ENCODE measurements at regions not wholly inside any gene's neighbourhood (a gene's known extent, or its start where the extent isn't known, plus 50 kb on each side); places are given as distances from the start of the nearest gene placed in this dataset.
"Not testable (repeated sequence)": the region's sequence is repeated elsewhere in the genome, so short reads cannot be mapped to it uniquely, and the experiment has no call there.

DNA sequence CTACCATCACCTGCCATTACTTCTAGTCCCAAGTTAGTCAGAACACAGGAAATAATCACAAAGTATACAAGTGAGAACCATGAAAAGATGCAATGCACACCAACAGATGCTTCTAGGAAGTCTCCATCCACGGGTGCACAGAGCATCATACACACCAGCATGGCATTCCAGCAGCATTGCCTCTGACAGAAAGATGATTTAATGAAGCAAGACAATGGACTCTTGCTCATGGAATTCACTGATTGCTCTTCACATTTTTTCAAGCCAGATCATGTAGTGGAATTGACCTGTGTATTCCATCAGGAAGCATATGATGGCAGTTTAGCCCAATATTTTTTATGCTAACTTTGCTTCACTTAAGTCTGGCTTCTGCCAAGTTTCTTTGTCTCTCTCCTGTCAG is 406.3 kb upstream of the RGS17 start:
- no peak for DNase-seq

DNA sequence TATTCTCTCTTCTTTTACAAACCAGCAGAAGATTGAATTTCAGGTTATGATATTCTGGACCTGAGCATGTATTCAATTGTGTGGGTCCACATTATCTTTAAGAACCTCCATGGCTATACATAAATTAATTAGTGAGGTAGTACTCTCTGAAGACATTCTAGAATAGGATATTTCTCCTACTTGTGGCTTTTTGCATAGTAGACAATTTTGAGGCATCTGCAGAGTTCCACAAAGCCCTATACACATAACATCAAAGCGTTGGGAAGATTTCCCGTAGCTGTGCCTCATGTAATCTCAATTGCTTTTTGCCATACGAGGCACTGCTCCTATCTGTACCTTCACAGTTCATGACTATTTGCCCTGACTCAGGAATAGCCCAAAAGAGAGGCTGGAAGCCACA is 395.4 kb upstream of the RGS17 start:
- no peak for DNase-seq

DNA sequence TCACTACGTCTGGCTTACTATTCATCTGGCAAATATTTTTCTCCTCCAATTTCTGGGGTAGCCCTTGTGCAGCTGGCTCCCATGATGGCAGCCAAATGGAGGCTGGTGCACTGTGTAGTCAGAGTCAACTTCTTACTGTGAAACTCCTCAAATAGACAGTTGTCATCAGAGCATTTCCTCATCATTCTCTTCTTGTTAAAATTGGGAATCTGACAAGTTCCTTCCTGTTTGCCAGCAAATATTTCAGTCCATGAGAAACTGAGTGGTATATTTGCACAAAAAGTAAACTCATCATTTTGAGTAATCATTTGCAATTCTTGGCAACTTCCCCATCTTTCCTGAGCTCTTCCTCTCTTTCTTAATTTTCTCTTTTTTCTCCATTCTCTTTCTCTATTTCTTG is 394.9 kb upstream of the RGS17 start:
- DNase-seq = no peak

DNA sequence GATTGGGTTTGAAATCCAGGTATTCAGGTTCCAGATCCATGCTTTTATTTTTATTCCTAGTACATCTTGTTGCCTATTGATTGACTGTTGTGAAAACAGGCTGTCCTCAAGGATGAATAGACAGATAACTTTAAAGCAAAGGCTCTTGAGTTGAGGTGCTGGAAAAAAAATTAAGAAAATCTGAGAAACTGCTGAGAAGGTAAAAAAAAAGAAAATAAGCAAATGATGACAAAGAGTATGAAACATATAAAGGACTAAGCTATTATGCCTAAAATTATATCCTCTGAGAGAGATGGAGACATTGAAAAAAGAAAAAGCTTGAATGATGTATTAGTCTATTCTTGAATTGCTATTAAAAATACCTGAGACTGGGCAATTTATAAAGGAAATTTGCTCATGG is 392.3 kb upstream of the RGS17 start:
- DNase-seq = no peak

DNA sequence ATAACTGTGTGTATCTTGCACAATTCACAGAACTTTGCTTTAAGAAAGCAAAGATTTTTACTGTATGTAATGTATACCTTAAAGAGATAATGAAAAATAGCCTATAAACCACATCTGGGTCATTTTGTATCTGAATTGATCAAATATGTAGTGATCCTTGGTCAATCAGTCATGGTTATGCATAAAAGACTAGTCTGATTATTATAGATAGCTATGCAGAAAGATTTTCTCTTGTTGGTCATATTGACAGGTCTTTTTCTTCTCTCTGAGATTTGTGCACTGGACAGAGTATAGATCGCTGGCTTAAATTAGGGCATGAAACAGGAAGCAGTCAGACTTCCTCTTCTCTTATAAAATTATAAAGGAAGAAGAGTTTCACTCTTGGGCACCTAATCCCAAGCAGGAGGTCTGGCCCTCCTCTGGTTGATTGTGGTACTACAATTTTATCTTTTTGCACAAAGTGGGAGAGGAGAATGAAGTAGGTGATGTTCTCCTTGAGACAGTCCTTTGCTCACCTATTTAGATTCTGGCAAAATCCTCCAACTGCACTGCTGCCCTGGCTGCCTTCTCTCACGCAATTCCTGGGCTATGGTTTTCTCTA is 380.9 kb upstream of the RGS17 start:
- peak; percentile 25 to 84 for DNase-seq

DNA sequence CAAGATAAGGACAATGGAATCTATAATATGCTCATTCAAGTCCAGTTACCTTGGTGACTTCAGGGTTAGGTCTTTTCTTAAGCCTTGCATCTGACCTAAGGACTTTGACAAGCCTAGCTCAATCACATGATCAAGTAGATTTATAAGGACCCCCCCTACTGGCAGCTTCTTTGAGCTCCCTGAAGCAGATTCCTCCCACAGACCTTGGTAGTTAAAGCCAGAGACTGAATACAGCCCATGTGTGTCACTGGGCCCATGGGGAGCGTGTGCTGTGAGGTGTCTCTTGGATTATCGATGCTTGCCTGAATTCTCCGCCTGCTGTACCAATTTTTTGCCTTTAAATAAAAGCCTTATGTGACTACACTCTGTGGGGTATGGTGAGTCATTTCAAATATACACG is 372.7 kb upstream of the RGS17 start:
- no peak for DNase-seq

DNA sequence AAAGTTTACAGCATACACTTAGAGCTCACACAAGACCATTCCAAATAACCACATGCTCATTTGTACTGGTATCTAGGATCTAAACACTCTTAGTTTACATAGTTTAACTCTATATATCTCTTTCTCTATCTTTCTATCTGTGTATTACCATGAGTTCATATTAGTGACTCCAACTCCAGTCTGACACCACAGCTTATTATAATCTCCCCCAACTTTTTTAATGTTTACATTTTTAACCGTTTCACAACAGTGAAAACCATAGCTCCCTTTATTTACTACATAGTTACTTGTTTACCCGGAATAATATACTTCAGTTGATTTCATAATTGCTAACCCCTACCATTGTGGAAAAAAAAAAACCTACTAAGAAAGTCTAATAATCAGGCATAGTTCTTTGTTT is 362.4 kb upstream of the RGS17 start:
- DNase-seq = no peak

DNA sequence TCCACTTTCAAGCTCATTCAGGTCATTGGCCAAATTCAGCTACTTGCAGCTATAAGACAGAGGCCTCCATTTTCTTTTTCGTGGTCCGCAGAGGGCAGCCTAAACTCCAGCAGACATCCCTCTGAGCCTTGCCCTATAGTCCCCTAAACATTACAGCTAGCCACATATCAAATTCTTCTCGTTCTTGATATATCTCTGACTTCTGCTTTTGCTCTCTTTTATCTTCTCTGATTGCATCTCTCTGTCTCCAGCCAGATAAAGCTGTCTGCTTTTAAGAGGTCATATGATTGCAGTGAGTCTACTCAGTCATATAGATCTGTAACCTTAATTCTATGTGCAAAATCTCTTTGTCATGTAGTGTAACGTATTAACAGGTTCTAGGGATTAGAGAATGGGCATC is 358.4 kb upstream of the RGS17 start:
- no peak for DNase-seq

DNA sequence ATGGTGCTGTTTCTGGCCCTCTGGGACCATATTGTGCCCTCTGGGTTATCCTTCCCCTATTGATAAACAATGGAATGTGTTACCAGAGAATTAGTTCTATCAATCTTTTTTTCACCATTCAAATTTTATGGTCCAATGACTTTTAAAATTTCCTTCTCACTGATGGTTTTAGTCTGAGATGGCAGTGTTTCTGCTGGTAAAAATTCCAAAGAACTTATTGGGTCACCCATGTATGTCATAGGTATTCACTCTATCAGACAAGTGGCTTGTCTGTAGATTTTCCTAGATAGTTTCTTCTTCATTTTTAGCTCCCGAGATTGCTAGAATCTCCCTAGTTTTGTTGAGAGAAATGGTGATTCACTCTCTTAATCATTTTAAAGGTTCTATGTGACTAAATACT is 357.2 kb upstream of the RGS17 start:
- no peak for DNase-seq

DNA sequence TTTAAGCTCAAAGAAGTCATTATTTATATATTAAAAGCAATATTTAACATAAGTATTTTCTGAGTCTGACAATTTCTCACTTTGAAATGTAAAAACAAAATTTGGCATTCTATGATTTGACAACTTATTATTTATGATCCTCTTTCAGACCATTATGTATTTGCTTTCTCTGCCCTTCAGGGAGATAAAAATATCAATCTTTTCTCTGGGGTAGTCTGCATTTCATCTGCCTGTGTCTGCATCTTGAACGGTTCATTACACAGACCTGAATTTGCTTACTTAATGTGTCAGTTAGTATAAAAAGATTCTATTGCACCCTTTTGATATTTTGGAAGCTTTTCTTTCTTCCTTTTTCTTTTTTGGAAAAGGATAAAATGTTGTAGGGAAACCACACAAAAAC is 354.0 kb upstream of the RGS17 start:
- no peak for DNase-seq

DNA sequence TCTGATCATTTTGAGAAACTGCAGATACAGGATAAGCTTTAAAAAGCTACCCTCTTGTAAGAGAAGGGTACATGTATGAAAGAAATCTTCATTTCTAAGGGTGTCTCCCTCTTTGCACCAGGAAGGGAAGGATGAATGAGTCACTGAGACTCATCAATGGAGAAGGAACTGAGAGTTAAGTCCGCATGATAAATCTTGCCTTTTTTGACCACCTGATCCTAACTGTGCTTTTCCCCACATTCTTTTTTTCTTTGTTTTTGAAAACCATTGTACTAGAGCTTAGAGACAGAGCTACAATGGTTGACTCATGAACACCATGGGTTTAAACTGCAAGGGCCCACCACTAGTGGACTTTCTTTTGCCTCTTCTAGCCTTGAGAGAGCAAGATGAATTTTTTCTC is 353.0 kb upstream of the RGS17 start:
- no peak for DNase-seq

DNA sequence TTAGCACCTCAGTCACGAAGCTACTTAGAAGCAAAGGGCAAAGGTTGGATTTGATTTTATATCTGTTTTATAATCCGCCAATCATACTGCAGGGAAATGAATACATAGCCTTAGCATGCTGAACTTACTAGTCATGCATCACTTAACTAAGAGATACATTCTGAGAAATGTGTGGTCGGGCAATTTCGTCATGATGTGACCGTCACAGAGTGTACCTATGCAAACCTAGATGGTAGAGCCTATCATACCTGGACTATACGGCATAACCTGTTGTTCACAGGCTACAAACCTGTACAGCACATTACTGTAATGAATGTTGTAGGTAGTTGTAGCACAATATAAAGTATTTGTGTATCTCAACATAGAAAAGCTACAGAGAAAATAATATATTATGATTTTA is 345.2 kb upstream of the RGS17 start:
- DNase-seq = no peak

DNA sequence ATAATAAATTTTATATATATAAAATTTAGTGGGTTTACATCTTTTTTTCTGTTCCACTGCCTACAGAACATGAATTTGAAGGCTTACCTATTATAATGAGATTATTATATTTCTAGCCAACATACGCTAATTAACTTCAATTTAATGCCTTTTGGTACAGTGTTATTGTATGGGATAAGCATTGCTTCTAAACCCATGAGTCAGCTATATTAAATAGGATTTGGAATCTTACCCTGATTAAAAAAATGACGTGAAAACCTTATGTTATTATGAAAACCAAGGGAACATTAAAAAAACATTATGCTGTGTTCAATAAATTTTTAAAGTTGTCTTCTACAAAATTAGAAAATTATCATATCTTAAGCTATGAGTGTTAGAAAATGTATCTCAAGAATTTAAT is 334.0 kb upstream of the RGS17 start:
- DNase-seq = no peak

DNA sequence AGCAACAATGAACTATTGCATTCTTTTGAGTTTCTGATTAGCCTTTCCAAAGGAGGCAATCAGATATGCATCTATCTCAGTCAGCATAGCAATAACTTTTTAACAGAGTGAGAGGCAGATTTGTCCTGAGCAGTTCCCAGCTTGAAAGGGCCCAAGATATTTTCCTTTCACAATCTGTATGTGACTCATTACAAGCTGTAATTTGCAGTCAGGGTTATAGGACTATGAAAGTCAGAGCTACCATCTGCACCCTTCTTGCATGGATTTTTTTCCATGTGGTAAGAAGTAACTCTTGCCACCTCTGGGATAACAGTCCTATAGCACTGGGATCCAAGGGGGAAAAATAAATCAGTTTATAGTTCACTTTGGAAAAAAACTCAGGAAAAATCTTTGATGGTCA is 318.2 kb upstream of the RGS17 start:
- DNase-seq = no peak

DNA sequence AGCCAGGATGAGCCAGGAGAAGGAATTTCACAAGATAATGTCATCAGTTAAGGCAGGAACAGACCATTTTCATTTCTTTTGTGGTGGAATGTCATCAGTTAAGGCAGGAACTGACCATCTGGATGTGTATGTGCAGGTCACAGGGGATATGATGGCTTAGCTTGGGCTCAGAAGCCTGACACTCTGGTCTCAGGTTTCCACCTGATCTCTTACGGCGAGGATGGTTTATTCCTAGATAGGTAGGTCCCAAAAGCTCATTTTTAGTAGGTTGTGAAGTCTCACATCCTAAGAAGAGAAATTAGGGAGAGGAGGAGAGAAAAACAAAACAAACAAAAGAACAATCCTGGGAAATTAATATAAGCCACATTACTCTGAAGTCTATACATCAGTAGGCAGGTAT is 311.7 kb upstream of the RGS17 start:
- not testable (repeated sequence) for DNase-seq

DNA sequence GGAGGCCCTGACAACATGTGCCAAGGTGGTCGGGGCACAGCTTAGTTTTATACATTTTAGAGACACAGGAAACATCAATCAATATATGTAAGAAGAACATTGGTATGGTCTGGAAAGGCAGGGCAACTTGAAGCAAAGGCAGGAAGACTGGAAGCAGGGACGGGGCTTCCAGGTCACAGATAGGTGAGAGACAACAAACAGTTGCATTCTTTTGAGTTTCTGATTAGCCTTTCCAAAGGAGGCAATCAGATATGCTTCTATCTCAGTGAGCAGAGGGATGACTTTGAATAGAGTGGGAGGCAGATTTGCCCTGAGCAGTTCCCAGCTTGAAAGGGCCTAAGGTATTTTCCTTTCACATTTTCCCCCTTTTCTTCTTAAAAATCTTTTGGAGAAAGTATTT is 311.0 kb upstream of the RGS17 start:
- no peak for DNase-seq

DNA sequence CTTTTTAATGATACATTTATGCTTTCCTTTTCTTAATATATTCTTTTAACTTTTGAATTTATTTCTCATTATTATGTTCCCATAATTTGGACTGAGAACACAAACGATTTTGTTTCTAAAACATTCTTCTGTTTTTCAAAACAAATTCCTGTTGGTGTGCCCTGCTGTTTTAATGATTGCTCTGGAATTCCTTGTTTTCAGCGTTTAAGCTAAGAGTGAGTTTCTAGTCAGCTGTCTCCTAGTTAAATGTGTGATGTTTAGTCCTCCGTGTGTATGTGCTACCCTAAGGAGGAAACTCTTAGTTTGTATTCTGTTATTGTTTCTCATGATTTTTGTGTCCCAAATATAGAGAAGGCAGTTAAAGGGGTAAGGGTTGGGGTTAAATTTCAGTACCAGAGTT is 306.1 kb upstream of the RGS17 start:
- DNase-seq = no peak

DNA sequence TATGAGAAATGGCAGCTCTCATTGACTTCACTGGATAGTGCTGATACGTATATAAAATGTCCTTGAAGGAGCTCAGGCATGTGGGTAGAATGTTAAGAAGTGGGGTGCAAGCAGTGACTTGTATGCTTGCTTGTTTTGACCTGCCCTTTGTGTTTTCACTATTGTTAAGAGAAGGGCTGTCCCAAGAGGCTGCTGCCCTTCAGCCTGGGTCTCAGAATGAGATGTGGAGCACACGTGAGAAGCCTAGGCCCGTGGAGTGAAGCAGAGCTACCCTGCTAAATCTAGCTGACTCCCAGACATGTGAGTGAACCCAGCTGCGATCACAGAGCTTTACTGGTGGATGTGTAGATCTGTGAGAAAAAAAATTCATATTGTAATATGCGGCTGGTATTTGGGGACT is 305.3 kb upstream of the RGS17 start:
- no peak for DNase-seq

DNA sequence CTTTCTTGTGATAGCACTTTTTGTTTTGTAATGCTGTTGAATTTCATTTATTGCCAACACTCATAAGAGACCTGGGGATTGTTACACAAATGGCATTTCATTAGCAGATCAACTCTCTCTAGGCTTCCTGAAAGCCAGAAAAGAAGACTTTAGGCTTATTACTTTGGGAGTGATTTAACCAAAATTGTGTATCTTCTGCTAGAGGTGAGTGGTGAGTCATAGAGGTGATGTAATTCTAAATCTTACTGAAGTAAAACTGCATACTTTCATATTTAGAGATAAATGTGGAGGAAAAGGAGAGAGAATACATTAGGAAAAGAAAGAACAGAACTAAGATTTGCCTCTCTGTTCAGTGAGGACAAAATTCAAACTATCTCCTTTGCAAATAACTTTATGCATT is 304.7 kb upstream of the RGS17 start:
- no peak for DNase-seq

DNA sequence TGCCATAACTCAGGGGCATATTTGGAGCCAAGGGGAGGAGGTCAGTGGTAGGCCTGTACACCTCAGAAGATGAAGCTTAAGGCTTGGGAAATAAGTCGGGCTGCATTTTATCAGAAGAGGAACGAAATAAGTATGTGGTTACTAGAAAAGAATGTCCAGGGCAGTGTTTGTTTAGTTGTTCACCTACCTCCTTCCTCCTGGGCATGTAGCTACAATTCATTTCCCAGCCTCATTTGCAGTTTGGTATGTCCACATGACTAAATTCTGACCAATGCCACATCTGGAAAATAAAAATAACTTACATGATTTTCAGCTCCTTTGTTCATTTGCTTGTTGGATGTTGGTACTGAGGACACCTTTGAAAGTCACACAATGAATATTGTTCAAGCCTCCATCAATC is 294.5 kb upstream of the RGS17 start:
- DNase-seq = no peak

DNA sequence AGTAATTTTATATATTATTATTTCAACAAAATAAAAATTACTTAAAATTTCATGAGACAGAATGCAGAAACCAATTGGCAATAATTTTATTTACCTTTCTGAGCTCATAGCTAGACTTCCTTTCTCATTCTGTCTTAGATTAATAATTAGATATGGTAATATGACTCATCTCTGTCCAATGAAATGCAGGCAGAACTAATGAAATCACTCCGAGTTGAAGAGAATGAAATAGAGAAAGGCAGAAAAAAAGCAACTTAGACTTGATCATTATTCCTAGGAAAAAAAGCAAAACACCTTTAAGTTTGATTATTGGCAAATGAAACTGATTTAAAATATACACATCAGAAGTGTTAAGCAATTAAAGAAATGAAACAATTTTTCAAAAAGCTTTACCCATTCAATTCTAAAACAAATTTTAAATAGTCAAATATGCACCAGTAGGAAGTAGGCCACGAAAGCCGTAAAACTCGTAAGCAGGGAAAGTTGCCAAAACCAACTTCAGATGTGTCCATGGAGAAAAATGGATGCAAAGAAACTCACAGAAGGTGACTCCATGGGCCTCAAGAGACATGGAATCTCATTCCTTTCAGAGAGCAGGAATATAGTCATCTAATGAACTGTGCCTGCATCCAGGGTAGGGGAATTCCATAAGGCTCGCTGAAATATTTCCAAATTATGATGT is 293.8 kb upstream of the RGS17 start:
- DNase-seq = no peak

DNA sequence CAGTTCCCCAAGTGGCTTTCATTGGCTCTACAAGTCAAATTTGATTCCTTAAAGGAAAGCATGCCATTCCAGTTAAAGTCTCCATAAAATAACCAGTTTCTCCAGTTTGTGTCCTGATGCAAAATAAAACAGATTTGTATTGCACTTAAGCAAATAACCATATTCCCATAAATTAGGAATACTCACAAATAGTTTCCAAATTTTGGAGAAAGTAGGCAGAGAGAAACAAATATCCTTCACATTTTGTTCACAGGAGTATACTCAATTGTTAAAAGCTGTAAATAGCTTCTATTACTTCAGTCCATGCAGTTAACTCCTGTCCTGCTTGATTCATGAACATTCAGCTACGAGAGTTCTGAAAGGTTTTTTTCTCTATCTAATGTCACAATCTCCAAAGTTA is 281.4 kb upstream of the RGS17 start:
- DNase-seq = no peak

DNA sequence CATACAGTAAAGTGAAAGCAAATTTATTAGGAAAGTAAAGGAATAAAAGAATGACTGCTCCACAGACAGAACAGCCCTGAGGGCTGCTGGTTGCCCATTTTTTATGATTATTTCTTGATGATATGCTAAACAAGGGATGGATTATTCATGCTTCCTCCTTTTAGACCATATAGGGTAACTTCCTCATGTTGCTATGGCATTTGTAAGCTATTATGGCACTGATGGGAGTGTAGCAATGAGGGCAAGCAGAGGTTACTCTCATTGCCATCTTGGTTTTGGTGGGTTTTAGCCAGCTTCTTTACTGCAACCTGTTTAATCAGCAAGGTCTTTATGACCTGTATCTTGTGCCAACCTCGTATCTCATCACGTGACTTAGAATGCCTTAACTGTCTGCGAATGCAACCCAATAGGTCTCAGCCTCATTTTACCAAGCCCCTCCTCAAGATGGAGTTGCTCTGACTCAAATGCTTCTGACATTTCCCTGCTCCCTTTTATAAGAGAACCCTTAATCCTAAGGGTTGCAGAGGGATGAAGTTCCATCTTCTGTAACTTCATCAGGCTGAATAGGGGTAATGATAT is 280.1 kb upstream of the RGS17 start:
- no peak for DNase-seq

DNA sequence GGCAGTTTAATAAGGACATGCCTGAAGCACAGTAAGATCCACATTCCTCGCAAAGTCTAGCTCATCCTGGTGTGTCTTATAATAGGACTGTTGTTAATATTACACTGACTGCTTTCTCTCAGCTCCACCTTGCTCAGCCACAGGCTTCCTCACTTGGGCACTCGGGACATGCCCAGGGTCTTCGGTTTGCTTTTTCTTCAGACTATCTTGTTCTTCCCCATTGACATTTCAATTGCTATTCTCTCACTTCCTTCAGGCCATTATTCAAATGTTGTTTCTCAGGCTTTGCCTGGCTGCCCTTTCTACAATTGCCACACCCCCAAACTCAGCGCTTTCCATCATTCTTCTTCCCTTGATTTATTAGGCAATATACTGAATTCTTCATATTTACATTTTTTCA is 274.8 kb upstream of the RGS17 start:
- no peak for DNase-seq

DNA sequence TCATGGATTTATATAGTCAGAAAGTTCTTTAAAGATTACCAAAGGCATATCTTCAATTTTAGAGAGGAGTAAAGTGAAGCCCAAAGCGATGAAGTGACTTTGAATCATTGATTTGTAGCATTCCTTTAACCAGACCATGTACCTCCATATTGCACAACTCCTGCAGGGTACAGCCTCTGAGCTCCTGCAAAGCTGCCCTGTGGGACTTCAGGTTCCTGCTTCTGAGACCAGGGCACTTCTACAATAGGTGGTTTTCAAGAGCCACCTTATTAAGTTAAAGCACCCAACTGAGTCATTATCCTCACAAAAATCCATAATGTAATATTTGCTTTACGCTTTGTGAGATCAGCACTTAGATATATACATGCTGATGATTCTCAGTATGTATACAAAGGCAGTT is 270.7 kb upstream of the RGS17 start:
- DNase-seq = no peak
